Ascending aorta (tissue), 2 donors: ENCODE measurements at regions not wholly inside any gene's neighbourhood (a gene's known extent, or its start where the extent isn't known, plus 50 kb on each side); places are given as distances from the start of the nearest gene placed in this dataset.

Experiments used
- DNase-seq, 2 donors: peaks; one replicate each; pipeline ENCODE4 v3.0.0-alpha.2; 2019; ENCODE audit warnings: low spot score in 2 of 2
- H3K27ac ChIP-seq, 2 donors: fragments of 200-600 bp; sonication (generic); one replicate each; pipeline ENCODE4 v1.5.1; 2016 to 2017; ENCODE audit warnings: mild to moderate bottlenecking in 1 of 2
- H3K27me3 ChIP-seq: fragments of 200-600 bp; sonication (generic); one replicate; pipeline ENCODE4 v1.5.1; 2017
- H3K36me3 ChIP-seq, 2 donors: fragments of 200-600 bp; sonication (generic); one replicate each; pipeline ENCODE4 v1.5.1; 2016
- H3K4me1 ChIP-seq, 2 donors: fragments of 200-600 bp; sonication (generic); one replicate each; pipeline ENCODE4 v1.5.1; 2016 to 2017; ENCODE audit warnings: mild to moderate bottlenecking in 1 of 2
- H3K4me3 ChIP-seq, 2 donors: fragments of 200-600 bp; sonication (generic); one replicate each; pipeline ENCODE4 v1.5.1; 2016 to 2017; ENCODE audit warnings: mild to moderate bottlenecking in 1 of 2
- H3K9me3 ChIP-seq, 2 donors: fragments of 200-600 bp; sonication (generic); one replicate each; pipeline ENCODE4 v1.5.1; 2016
- intact Hi-C: fragments of 100-400 bp; cut with DNase I; formaldehyde crosslinking; loops from one replicate; pipeline ENCODE4 v1.15.1; 2023
- TF ChIP-seq, protein P1 (sequence below), 3 experiments: fragments of 200-600 bp in 2 of 3; fragments of 450-650 bp in 1 of 3; sonication (generic) in 2 of 3; IDR thresholded peaks; one replicate each; pipeline ENCODE4 v1.5.1; 2016 to 2019; ENCODE audit warnings: antibody characterized with exemption in 3 of 3, mild to moderate bottlenecking in 1 of 3, moderate library complexity in 1 of 3

DNA sequence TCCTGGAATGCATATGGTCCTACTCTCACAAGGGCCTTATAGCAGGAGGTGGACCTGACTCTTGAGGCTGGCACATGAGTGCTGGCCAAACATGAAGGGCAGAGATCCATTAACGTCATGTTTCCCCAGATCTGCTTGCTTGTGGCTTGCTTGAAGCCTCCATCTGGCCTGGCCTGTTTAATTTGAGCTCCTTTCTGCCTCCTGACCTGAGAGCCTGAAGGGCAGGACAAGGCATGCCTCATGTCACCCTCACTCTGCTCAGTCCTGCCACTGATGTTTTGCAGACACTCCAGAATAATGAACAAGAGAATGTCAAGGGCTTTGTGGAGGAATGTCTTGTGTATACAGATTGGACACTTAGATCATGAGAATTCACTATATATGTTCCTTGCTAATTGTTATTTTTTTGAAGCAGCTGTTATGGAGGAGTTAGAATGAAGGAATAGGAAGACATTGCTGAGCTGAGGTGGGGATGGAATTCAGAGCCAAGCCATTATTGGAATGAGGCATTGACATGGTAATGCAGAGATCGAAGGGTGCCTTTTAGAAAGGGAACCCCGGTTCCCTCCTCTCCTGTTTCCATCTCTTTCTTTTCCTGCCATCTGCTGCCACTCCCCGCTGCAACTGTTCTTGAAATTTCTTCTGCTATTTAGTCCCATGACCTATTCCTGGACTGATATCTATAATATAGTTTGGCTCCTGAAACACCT lies 457.0 kb upstream of the PROX1 start:
- H3K9me3 ChIP-seq, result peaks cover 0 to 2% of the 10 kb centered on the region in 2 donors
- no peak overlapping the region for H3K4me3 ChIP-seq
- intact Hi-C loops, result no loop called here
- H3K4me1 ChIP-seq, result no peaks in the 10 kb centered on the region
- DNase-seq, result no peak
- TF ChIP-seq, protein P1, sequence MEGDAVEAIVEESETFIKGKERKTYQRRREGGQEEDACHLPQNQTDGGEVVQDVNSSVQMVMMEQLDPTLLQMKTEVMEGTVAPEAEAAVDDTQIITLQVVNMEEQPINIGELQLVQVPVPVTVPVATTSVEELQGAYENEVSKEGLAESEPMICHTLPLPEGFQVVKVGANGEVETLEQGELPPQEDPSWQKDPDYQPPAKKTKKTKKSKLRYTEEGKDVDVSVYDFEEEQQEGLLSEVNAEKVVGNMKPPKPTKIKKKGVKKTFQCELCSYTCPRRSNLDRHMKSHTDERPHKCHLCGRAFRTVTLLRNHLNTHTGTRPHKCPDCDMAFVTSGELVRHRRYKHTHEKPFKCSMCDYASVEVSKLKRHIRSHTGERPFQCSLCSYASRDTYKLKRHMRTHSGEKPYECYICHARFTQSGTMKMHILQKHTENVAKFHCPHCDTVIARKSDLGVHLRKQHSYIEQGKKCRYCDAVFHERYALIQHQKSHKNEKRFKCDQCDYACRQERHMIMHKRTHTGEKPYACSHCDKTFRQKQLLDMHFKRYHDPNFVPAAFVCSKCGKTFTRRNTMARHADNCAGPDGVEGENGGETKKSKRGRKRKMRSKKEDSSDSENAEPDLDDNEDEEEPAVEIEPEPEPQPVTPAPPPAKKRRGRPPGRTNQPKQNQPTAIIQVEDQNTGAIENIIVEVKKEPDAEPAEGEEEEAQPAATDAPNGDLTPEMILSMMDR (IDR thresholded peaks at IDR 0.05), result no peak
- no peaks in the 10 kb centered on the region for H3K36me3 ChIP-seq
- no peaks in the 10 kb centered on the region for H3K27me3 ChIP-seq
- H3K27ac ChIP-seq, result no peak overlapping the region

DNA sequence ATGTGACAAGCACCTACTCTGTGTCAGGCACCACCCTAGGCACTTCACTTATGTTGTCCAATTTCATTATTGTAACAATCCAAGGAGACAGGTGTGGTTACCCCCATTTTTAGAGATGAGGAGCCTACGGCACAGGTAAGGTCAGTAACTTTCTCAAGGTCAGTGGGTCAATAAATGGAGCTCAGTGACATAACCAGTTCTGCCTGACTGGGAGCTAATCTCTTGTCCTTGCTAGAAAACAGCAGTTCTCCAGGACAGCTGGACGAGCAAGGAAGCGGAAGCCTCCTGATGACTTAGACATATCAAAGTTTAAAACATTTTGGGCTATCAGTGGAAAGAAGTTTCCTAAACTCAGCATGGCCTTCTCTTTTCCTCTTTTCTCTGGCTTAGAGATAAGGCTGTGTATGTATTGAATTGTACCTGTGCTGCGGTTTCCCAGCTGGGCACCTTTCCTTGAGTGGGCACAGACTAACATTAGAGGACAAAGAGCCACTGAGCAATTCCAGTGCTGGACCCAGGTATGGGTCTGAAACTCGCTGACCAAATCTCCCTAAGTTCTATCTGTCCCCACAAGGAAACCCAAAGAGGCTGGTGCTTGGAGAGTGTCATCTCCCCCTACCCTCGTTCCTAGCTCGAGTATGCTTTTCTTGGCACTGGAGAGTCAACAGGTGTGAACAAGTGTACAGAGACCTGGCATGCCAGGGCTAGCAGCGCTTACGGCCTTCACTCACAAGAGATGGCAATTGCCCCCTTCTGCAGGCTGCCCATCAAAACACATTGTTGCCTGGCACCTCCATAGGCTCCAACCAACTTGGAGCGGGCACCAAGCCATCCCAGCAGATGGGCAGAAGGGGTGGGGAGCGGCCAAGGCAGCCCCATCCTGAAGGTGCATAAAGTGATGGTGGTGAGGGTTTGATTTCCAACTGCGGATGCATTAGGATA lies 456.1 kb upstream of the PROX1 start:
- Histone ChIP-seq H3K27ac (no peak overlapping the region), H3K27me3 (no peaks in the 10 kb centered on the region), H3K36me3 (no peaks in the 10 kb centered on the region), H3K9me3 (peaks cover 0 to 2% of the 10 kb centered on the region in 2 donors), H3K4me3 (no peak overlapping the region), H3K4me1 (no peaks in the 10 kb centered on the region)
- intact Hi-C loops, result no loop called here
- TF ChIP-seq, protein P1 (IDR thresholded peaks at IDR 0.05), result no peak
- DNase-seq, result no peak

DNA sequence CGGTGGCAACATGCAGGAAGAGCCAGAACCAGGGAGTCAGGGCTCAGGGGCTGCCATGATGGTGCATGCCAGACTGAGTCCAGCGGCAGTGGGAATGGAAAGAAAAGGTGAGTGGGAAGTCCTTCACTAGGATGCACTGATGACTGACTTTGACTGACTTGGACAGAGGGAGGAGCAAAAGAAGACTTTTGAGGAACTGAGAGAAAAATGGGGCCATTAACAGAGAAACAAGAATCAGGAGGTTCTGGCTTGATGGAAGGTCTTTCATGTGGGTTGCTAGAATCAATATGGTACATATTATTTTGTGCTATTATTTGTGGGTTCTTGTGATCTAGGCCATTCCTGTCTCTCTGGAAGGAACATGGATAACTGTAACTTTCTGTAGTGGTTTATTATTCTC lies 454.6 kb upstream of the PROX1 start:
- peaks cover 0 to 2% of the 10 kb centered on the region in 2 donors for H3K9me3 ChIP-seq

DNA sequence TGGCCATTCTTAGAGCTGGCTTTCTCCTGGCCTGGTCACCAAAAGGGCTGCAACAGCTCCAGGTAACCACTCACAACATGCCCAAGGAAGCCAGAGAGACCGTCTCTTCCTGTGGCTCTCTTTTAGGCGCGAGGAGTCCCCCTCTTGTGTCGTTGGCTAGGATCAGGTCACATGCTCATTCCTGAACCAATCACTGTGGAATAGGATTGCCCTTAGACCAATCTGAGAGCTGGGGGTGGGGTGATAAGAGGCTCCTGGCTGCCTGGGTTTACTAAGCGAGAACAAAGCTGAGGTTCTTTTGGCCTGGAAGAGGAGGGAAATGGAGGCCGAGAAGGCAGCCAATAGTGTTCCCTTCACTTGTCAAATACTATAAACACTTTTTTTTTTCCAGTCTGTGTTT lies 452.1 kb upstream of the PROX1 start:
- TF ChIP-seq, protein P1 (IDR thresholded peaks at IDR 0.05), result no peak
- peaks cover 0 to 2% of the 10 kb centered on the region in 2 donors for H3K9me3 ChIP-seq
- H3K4me3 ChIP-seq, result no peak overlapping the region
- no peak overlapping the region for H3K27ac ChIP-seq
- intact Hi-C loops, result no loop called here
- H3K36me3 ChIP-seq, result no peaks in the 10 kb centered on the region
- H3K27me3 ChIP-seq, result no peaks in the 10 kb centered on the region
- no peaks in the 10 kb centered on the region for H3K4me1 ChIP-seq
- no peak for DNase-seq

More for the DNA sequence above, 454.6 kb upstream of the PROX1 start:
- TF ChIP-seq, protein P1 (IDR thresholded peaks at IDR 0.05), result no peak
- Histone ChIP-seq H3K4me1 (no peaks in the 10 kb centered on the region), H3K27ac (no peak overlapping the region), H3K27me3 (no peaks in the 10 kb centered on the region), H3K36me3 (no peaks in the 10 kb centered on the region), H3K4me3 (no peak overlapping the region)
- no peak for DNase-seq
- intact Hi-C loops, result no loop called here

DNA sequence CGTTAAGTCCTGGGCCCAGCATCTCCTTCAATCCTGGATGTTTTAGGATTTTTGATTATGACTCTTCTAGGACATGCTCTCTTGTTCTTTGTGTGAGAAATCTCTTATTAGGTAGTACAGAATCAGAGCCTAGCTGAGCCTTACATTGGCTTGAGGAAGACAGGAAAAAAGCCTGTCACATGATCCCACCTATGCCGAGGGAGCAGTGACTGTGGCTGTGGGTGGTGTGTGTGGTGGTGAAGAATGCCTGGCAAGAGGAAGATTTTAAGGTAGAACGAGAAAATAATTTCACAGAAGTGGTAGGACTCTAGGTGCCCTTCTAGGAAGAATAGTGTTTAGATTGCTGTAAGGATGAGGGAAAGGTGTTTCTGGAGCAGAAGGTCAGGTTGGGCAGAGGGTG lies 449.5 kb upstream of the PROX1 start:
- Histone ChIP-seq H3K36me3 (no peaks in the 10 kb centered on the region), H3K4me1 (no peaks in the 10 kb centered on the region), H3K27me3 (no peaks in the 10 kb centered on the region), H3K27ac (no peak overlapping the region), H3K4me3 (no peak overlapping the region), H3K9me3 (peaks cover 0 to 2% of the 10 kb centered on the region in 2 donors)
- intact Hi-C loops, result no loop called here
- no peak for DNase-seq
- TF ChIP-seq, protein P1 (IDR thresholded peaks at IDR 0.05), result no peak
